ENCODE measurements at regions not wholly inside any gene's neighbourhood (a gene's known extent, or its start where the extent isn't known, plus 50 kb on each side); places are given as distances from the start of the nearest gene placed in this dataset.

DNA sequence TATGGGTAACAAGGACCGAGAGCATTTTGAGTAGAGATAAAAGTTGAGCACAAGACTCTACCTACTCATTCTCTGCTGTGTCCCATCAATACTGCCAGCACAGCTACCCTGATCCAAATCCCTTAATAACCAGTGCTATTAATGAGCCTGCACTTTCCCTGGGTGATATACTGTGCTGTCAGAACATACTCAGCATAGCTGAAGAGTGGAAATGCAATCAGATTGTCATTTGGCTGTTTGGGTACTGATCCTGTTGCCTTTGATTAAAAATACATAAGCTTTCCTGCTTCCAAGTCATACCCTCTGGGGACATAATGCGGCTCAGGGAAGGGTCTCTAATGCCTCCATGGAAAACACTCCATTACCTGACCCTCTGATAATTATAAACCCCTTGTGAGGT lies 917.5 kb downstream of the SQOR start:
- Mint-ChIP-seq H3K4me3 (no peak overlapping the region), H3K4me1 (ENCODE audit: low read depth) (no peaks in the 10 kb centered on the region), H3K27ac (no peak overlapping the region), H3K36me3 (ENCODE audit: low read depth) (no peaks in the 10 kb centered on the region), H3K9me3 (peaks cover 14% of the 10 kb centered on the region), H3K27me3 (no peaks in the 10 kb centered on the region)

GRCh38 chr15:46555547-46555946 lies 920.7 kb downstream of the SQOR start:
- H3K9me3 Mint-ChIP-seq: peaks cover 13% of the 10 kb centered on the region
- H3K27ac Mint-ChIP-seq: no peak overlapping the region
- no peaks in the 10 kb centered on the region for H3K4me1 Mint-ChIP-seq (ENCODE audit: low read depth)
- no peak overlapping the region for H3K4me3 Mint-ChIP-seq
- no peaks in the 10 kb centered on the region for H3K36me3 Mint-ChIP-seq (ENCODE audit: low read depth)
- no peaks in the 10 kb centered on the region for H3K27me3 Mint-ChIP-seq

GRCh38 chr15:46556010-46556409 lies 921.2 kb downstream of the SQOR start:
- H3K4me3 Mint-ChIP-seq: no peak overlapping the region
- no peaks in the 10 kb centered on the region for H3K36me3 Mint-ChIP-seq (ENCODE audit: low read depth)
- H3K4me1 Mint-ChIP-seq (ENCODE audit: low read depth): no peaks in the 10 kb centered on the region

GRCh38 chr15:46556559-46557379 lies 921.9 kb downstream of the SQOR start:
- H3K4me1 Mint-ChIP-seq (ENCODE audit: low read depth): no peaks in the 10 kb centered on the region
- peaks cover 18% of the 10 kb centered on the region for H3K9me3 Mint-ChIP-seq
- H3K36me3 Mint-ChIP-seq (ENCODE audit: low read depth): no peaks in the 10 kb centered on the region
- no peak overlapping the region for H3K4me3 Mint-ChIP-seq
- H3K27me3 Mint-ChIP-seq: no peaks in the 10 kb centered on the region
- H3K27ac Mint-ChIP-seq: no peak overlapping the region

More at GRCh38 chr15:46556010-46556409, 921.2 kb downstream of the SQOR start:
- Mint-ChIP-seq H3K27me3 (no peaks in the 10 kb centered on the region), H3K9me3 (peaks cover 14% of the 10 kb centered on the region), H3K27ac (no peak overlapping the region)

DNA sequence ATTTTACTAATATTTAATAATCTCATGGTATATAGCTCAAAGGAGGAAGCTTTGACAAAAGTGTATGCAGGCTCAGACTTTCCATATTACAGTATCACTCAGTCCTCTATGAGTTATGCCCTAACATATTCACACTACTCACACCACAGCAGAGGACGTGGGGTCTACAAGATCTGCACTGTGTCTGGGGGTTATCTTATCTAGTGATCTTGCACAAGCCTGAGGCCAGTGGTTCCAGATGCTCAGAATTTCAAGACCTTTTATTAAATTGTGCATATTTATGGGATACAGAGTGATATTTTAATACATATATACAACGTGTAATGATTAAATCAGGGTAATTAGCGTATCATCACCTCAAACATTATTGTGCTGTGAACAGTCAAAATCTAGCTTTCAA lies 933.1 kb downstream of the SQOR start:
- Mint-ChIP-seq H3K27me3 (no peaks in the 10 kb centered on the region), H3K4me3 (no peak overlapping the region), H3K27ac (no peak overlapping the region), H3K36me3 (ENCODE audit: low read depth) (no peaks in the 10 kb centered on the region), H3K4me1 (ENCODE audit: low read depth) (no peaks in the 10 kb centered on the region), H3K9me3 (peaks cover 9% of the 10 kb centered on the region)

- Mint-ChIP-seq H3K9me3 (peaks cover 3% of the 10 kb centered on the region), H3K27ac (no peak overlapping the region), H3K4me1 (ENCODE audit: low read depth) (no peaks in the 10 kb centered on the region), H3K27me3 (no peaks in the 10 kb centered on the region), H3K36me3 (ENCODE audit: low read depth) (no peaks in the 10 kb centered on the region), H3K4me3 (no peak overlapping the region)
Measured at GRCh38 chr15:46569781-46570180, 935.0 kb downstream of the SQOR start.

- no peak overlapping the region for H3K27ac Mint-ChIP-seq
- H3K4me1 Mint-ChIP-seq (ENCODE audit: low read depth): no peaks in the 10 kb centered on the region
- no peaks in the 10 kb centered on the region for H3K36me3 Mint-ChIP-seq (ENCODE audit: low read depth)
- H3K27me3 Mint-ChIP-seq: no peaks in the 10 kb centered on the region
- H3K4me3 Mint-ChIP-seq: no peak overlapping the region
- H3K9me3 Mint-ChIP-seq: no peaks in the 10 kb centered on the region
Measured at GRCh38 chr15:46576646-46577395, 942.0 kb downstream of the SQOR start.

DNA sequence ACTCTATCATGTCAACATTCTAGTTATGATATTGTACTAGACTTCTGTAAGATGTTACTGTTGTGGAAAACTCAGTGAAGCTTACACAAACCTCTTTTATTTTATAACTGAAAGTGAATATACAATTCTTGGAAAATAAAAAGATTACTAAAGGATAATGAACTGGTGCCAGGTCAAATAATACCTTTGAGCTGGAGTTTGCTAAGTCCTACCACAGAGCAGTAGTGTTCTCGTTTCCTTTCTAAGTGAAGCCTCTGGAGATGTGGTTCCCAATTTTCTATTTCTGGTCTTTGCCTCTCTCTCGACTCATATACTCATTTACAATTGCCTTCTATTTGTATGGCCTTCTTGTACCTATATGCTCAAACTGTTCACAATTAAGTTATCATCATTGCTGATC lies 942.9 kb downstream of the SQOR start:
- Mint-ChIP-seq H3K27ac (no peak overlapping the region), H3K4me3 (no peak overlapping the region), H3K36me3 (ENCODE audit: low read depth) (no peaks in the 10 kb centered on the region), H3K9me3 (no peaks in the 10 kb centered on the region), H3K4me1 (ENCODE audit: low read depth) (no peaks in the 10 kb centered on the region), H3K27me3 (no peaks in the 10 kb centered on the region)

- Mint-ChIP-seq H3K4me3 (no peak overlapping the region), H3K27me3 (no peaks in the 10 kb centered on the region), H3K36me3 (ENCODE audit: low read depth) (no peaks in the 10 kb centered on the region), H3K4me1 (ENCODE audit: low read depth) (no peaks in the 10 kb centered on the region), H3K9me3 (no peaks in the 10 kb centered on the region), H3K27ac (no peak overlapping the region)
Measured at GRCh38 chr15:46580487-46580886, 945.7 kb downstream of the SQOR start.

- no peaks in the 10 kb centered on the region for H3K9me3 Mint-ChIP-seq
- no peak overlapping the region for H3K4me3 Mint-ChIP-seq
- H3K4me1 Mint-ChIP-seq (ENCODE audit: low read depth): no peaks in the 10 kb centered on the region
- H3K27me3 Mint-ChIP-seq: no peaks in the 10 kb centered on the region
- H3K36me3 Mint-ChIP-seq (ENCODE audit: low read depth): no peaks in the 10 kb centered on the region
- no peak overlapping the region for H3K27ac Mint-ChIP-seq
Measured at GRCh38 chr15:46580924-46581323, 946.1 kb downstream of the SQOR start.

DNA sequence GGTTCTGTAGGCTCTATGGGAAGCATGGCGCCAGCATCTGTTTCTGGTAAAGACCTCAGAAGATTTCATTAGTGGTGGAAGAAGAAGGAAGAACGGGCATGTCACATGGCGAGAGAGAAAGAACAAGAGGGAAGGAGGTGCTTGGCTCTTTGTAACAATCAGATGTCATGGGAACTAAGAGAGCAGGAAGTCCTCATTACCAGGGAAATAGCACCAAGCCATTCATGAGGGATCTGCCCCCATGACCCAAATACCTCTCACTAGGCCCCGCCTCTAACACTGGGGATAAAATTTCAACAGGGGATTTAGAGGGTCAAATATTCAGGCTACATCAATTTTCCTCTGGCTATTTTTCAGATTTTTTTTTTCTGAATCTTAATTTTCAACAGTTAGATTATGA lies 954.3 kb downstream of the SQOR start:
- Mint-ChIP-seq H3K36me3 (ENCODE audit: low read depth) (no peaks in the 10 kb centered on the region), H3K4me3 (no peak overlapping the region), H3K9me3 (peaks cover 10% of the 10 kb centered on the region), H3K27ac (no peak overlapping the region), H3K27me3 (no peaks in the 10 kb centered on the region), H3K4me1 (ENCODE audit: low read depth) (no peaks in the 10 kb centered on the region)

DNA sequence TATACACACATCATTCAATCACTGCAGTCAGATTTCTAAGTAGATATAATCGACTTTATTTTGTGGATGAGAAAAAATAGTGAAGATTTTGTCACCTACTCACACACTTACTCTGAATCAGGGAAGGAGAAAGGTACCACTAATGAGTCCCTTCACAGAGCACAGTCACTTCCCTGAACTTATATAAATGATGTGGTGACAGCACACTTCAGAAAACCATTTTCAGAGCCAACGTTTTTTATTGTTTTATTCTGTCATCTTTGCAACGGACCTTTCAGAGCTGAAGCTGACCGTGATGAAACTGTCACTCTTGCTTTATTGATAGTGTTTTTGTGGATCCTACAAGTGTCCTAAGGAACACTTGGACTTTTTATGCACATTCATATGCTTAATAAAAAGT lies 956.6 kb downstream of the SQOR start:
- Mint-ChIP-seq H3K36me3 (ENCODE audit: low read depth) (no peaks in the 10 kb centered on the region), H3K4me1 (ENCODE audit: low read depth) (no peaks in the 10 kb centered on the region), H3K9me3 (peaks cover 10% of the 10 kb centered on the region), H3K4me3 (no peak overlapping the region), H3K27ac (no peak overlapping the region), H3K27me3 (no peaks in the 10 kb centered on the region)

- Mint-ChIP-seq H3K4me1 (ENCODE audit: low read depth) (no peaks in the 10 kb centered on the region), H3K4me3 (no peak overlapping the region)
Measured at GRCh38 chr15:46595016-46595415, 960.2 kb downstream of the SQOR start.

DNA sequence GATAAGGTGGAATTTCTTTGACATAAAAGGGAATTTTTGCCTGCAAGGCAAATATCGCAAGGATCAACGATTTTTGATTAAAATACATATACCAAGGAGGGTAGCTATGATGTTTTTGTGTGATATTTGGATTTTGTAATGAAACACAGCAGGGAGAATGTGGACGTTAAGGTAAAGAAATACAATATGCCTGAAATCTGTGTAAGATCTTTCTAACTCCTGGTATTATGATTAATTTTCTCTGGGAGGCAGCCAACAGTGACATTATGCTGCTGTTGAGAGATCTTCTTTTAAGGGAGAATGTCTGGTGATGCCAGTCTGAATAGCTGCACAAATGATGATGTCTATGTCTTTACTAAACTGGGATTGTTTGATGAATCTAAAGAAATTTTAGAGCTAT lies 972.2 kb downstream of the SQOR start:
- Mint-ChIP-seq H3K4me3 (no peak overlapping the region), H3K36me3 (ENCODE audit: low read depth) (no peaks in the 10 kb centered on the region), H3K27ac (no peak overlapping the region), H3K9me3 (peaks cover 7% of the 10 kb centered on the region), H3K4me1 (ENCODE audit: low read depth) (no peaks in the 10 kb centered on the region), H3K27me3 (no peaks in the 10 kb centered on the region)

More at GRCh38 chr15:46595016-46595415, 960.2 kb downstream of the SQOR start:
- H3K36me3 Mint-ChIP-seq (ENCODE audit: low read depth): no peaks in the 10 kb centered on the region
- H3K27me3 Mint-ChIP-seq: no peaks in the 10 kb centered on the region
- H3K27ac Mint-ChIP-seq: no peak overlapping the region
- H3K9me3 Mint-ChIP-seq: no peaks in the 10 kb centered on the region

DNA sequence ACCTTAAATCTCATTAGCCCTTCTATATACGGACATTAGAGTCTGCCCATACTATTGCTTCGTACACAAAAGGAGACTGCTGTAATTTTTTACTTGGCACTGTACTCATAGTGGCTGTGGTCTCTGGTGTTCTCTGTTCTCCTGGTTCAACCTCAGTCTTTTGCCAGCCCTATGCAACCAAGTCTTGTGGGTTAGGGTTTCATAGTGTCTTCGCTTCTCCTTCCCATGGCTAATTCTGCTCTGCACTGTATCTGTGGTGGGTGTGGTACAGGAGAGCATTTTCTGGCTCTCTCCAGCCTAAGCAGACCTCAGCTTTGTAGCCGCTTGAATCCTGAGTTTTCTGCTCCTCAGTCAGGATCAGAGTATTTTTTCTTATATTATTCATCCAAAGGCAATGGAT lies 981.2 kb downstream of the SQOR start:
- Mint-ChIP-seq H3K27ac (no peak overlapping the region), H3K4me1 (ENCODE audit: low read depth) (no peaks in the 10 kb centered on the region), H3K4me3 (no peak overlapping the region), H3K9me3 (peaks cover 16% of the 10 kb centered on the region), H3K27me3 (no peaks in the 10 kb centered on the region), H3K36me3 (ENCODE audit: low read depth) (no peaks in the 10 kb centered on the region)
